NOMO-1 treated with DMSO at 0.1 percent for 48 hours (cell line): ENCODE measurements at regions not wholly inside any gene's neighbourhood (a gene's known extent, or its start where the extent isn't known, plus 50 kb on each side); places are given as distances from the start of the nearest gene placed in this dataset.

Experiments used
- DNase-seq: peaks from one replicate; lab custom pipeline; 2025; ENCODE audit not compliant: unreplicated experiment; lab: John Stamatoyannopoulos, UW

DNA sequence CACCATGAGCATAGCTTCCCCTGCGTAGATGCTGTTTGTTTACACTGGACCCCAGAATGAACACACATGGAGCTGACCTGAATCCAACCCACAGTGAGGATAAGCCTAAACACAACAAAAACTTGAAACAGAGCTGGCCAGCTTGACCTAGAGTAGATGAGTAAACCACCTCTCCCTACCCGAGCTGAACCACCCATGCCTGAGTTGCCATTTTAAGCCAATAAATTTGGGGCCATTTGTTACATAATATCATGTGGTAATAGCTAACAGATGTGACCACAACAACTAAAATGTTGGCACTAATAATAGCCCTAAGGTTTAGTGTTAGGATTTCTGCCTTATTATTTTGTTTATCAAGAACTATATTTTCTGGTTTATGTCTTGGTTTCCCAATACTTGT, 103.2 kb upstream of the GRIK2 start:
- no peak for DNase-seq

GRCh38 chr6:101294051-101294638, 99.4 kb upstream of the GRIK2 start:
- DNase-seq: no peak

DNA sequence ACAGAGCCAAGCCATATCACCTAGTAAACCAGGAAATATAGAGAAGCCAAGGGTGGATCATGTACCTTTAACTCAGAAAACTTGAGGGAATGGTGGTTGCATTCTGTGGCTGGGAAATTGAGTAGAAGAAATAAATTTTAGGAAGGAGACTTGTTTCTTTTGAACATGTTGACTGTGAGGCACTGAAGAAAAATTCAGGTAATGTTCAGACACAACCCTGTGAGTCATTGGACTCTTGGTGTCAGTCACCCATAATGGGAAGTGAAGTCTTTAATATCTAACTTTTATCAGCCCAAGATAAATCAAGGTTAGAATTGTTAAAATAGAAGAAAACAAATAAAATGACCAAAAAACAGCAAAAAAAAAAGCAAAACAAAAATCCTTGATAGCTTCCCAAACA, 98.8 kb upstream of the GRIK2 start:
- no peak for DNase-seq

GRCh38 chr6:101296169-101296960, 97.1 kb upstream of the GRIK2 start:
- DNase-seq: no peak

DNA sequence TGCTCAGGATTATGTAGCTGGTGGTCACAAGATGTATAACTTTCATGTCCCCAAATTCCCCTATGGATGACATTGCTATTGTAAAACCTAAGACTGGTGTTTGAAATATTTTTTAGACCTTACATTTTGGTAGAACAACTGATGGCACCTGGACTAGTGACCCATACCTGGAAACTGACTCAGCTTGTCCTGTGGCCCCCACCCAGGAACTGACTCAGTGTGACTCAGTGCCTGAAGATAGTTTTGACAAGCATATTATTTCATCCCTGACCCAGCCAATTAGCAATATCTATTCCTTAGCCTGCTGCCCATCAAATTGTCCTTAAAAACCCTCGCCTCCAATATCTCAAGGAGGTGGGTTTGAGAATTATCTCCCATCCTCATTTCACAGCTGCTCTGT, 90.9 kb upstream of the GRIK2 start:
- DNase-seq: no peak

GRCh38 chr6:101303495-101303894, 90.0 kb upstream of the GRIK2 start:
- no peak for DNase-seq

GRCh38 chr6:101312652-101313051, 80.9 kb upstream of the GRIK2 start:
- DNase-seq: no peak

GRCh38 chr6:101322921-101323320, 70.6 kb upstream of the GRIK2 start:
- DNase-seq: no peak

- no peak for DNase-seq
Observed at GRCh38 chr6:101326411-101326810, 67.1 kb upstream of the GRIK2 start.

- no peak for DNase-seq
Observed at GRCh38 chr6:101341926-101342325, 51.6 kb upstream of the GRIK2 start.
